ENCODE measurements at regions not wholly inside any gene's neighbourhood (a gene's known extent, or its start where the extent isn't known, plus 50 kb on each side); places are given as distances from the start of the nearest gene placed in this dataset.

DNA sequence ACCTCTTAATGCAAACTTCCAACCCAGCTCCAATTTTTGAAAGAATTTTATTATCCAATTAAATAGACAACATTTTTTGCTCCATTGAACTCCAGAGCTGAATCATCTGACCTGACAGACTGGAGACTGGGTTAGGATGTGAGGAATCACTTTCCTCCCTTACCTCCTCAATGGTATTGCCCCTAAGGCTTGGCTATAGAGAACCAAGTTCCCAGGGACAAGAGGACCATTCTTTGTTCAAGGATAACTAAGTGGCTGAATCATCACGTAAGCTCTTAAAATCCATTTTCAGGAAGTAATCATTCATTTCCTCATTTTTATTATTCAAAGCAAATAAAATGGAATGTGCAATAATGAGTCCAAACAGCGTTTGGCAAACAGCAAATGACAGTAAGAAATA lies 335.1 kb downstream of the GATA3 start:
- DNase-seq = no peak
- intact Hi-C loops (cut with DNase I) = no loop called here
- TF ChIP-seq, protein P1, sequence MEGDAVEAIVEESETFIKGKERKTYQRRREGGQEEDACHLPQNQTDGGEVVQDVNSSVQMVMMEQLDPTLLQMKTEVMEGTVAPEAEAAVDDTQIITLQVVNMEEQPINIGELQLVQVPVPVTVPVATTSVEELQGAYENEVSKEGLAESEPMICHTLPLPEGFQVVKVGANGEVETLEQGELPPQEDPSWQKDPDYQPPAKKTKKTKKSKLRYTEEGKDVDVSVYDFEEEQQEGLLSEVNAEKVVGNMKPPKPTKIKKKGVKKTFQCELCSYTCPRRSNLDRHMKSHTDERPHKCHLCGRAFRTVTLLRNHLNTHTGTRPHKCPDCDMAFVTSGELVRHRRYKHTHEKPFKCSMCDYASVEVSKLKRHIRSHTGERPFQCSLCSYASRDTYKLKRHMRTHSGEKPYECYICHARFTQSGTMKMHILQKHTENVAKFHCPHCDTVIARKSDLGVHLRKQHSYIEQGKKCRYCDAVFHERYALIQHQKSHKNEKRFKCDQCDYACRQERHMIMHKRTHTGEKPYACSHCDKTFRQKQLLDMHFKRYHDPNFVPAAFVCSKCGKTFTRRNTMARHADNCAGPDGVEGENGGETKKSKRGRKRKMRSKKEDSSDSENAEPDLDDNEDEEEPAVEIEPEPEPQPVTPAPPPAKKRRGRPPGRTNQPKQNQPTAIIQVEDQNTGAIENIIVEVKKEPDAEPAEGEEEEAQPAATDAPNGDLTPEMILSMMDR (IDR thresholded peaks at IDR 0.05) = no peak
- TF ChIP-seq POLR2A (IDR thresholded peaks at IDR 0.05) (no peak), EP300 (IDR thresholded peaks at IDR 0.05) (no peak), POLR2AphosphoS5 (IDR thresholded peaks at IDR 0.05) (no peak)
- Histone ChIP-seq H3K4me1 (no peaks in the 10 kb centered on the region), H3K9me3 (peaks cover 0 to 2% (median 0%) of the 10 kb centered on the region in 4 donors), H3K27me3 (peaks cover 0 to 5% (median 0%) of the 10 kb centered on the region in 3 donors), H3K36me3 (no peaks in the 10 kb centered on the region), H3K4me3 (no peak overlapping the region), H3K27ac (no peak overlapping the region)
- WGBS, 2 donors = 35 to 53% methylated on average over 2 of the region's 2 CpGs

DNA sequence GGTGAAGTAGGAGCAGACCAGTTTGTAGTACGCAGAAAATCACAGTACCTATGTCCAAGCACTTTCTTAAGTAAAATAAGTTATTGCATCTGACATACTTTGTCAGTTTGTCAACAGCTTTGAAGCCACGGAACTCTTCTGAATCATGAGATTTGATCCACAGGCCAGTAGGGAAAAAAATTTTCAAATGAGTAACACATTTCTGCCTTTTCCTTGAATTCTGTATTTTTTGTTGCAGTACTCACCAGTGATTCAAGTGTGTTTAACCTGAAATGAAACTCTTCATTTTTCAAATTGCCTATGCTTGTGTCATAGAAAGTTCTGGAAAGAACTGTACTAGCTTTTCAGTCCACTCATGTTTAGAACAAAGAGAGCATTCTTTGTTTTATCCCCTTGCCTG lies 337.7 kb downstream of the GATA3 start:
- intact Hi-C loops (cut with DNase I) = no loop called here
- TF ChIP-seq, protein P1 (IDR thresholded peaks at IDR 0.05) = no peak
- TF ChIP-seq POLR2A (IDR thresholded peaks at IDR 0.05) (no peak), EP300 (IDR thresholded peaks at IDR 0.05) (no peak), POLR2AphosphoS5 (IDR thresholded peaks at IDR 0.05) (no peak)
- Histone ChIP-seq H3K27ac (no peak overlapping the region), H3K36me3 (no peaks in the 10 kb centered on the region), H3K9me3 (peaks cover 0 to 2% (median 0%) of the 10 kb centered on the region in 4 donors), H3K27me3 (peaks cover 0 to 5% (median 0%) of the 10 kb centered on the region in 3 donors), H3K4me3 (no peak overlapping the region), H3K4me1 (no peaks in the 10 kb centered on the region)
- 77 to 91% methylated on average over 2 of the region's 2 CpGs for WGBS, 2 donors
- DNase-seq = no peak

DNA sequence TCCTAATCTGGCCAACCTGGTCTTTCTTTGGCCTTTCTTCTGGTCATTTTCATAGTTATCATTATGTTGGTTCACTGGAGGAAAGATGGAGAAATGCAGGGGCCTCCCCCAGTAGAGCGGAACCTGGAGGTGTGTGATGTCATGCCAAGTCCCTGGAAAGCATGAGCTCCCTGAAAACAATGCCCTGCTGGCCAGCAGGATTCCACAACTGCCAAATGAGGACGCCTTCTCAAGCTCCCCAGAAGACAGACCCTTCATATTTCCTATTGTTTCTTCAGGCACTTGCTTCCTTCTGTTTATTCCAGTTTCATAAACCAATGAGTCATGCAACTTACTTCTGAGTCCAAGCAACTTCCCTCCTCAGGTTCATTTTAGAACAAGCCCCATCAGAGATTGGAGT lies 339.0 kb downstream of the GATA3 start:
- DNase-seq = no peak
- no peak for TF ChIP-seq POLR2A (IDR thresholded peaks at IDR 0.05)
- Histone ChIP-seq H3K27ac (no peak overlapping the region), H3K36me3 (no peaks in the 10 kb centered on the region), H3K9me3 (peaks cover 0 to 2% (median 0%) of the 10 kb centered on the region in 4 donors), H3K4me1 (no peaks in the 10 kb centered on the region), H3K4me3 (no peak overlapping the region), H3K27me3 (peaks cover 0 to 5% (median 0%) of the 10 kb centered on the region in 3 donors)
- 73 to 78% methylated on average over 2 of the region's 2 CpGs for WGBS, 2 donors
- intact Hi-C loops (cut with DNase I) = no loop called here

DNA sequence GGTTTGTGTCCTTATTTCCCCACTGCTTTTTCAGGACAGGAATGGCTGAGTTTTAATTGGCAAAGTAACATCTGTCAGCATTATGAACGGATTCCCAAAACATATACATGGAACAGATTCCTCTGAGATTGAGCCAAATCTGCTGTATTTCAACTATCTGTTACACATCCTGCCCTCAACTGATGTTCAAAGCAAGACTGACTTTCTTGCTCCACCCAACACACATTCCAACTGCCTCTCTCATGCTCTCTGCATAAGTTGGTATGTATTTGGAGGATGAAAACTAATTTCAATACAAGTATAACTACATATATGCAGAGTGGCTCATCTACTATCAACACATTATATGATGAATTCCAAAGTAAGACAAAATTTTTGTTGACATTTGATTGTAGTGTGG lies 342.2 kb downstream of the GATA3 start:
- intact Hi-C loops (cut with DNase I) = no loop called here
- no peak for DNase-seq
- Histone ChIP-seq H3K9me3 (no peaks in the 10 kb centered on the region), H3K4me3 (no peak overlapping the region), H3K27me3 (peaks cover 0 to 5% (median 0%) of the 10 kb centered on the region in 3 donors), H3K36me3 (no peaks in the 10 kb centered on the region), H3K4me1 (no peaks in the 10 kb centered on the region), H3K27ac (no peak overlapping the region)
- 50 to 70% methylated on average over 1 of the region's 1 CpG for WGBS, 2 donors
- TF ChIP-seq POLR2A (IDR thresholded peaks at IDR 0.05) (no peak), EP300 (IDR thresholded peaks at IDR 0.05) (no peak), POLR2AphosphoS5 (IDR thresholded peaks at IDR 0.05) (no peak)
- TF ChIP-seq, protein P1 (IDR thresholded peaks at IDR 0.05) = no peak

DNA sequence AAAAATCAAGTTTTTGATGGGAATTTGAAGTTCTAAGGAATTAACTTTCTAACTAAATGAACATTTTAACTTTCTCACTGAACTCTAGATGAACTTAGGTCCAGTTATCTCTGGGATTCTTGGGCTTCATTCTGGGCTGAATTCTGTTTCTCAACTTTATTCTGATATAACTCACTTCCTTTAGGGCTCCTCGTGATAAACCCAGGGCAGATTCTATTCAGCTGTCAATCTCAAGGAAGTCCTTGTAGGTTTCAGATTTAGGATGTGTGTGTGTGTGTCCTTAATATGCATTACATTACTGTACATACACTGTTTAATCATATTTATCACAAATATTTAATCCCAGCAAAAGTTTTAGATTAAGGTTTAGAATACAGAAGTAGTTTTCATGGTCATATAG lies 344.3 kb downstream of the GATA3 start:
- WGBS, 2 donors = 32 to 45% methylated on average over 1 of the region's 1 CpG
- intact Hi-C loops (cut with DNase I) = no loop called here
- no peaks in the 10 kb centered on the region for H3K36me3 ChIP-seq
- no peak for DNase-seq
- TF ChIP-seq POLR2AphosphoS5 (IDR thresholded peaks at IDR 0.05) = no peak
- no peak for TF ChIP-seq POLR2A (IDR thresholded peaks at IDR 0.05)
- no peak for TF ChIP-seq EP300 (IDR thresholded peaks at IDR 0.05)
- TF ChIP-seq, protein P1 (IDR thresholded peaks at IDR 0.05) = no peak
- no peak overlapping the region for H3K4me3 ChIP-seq
- no peaks in the 10 kb centered on the region for H3K9me3 ChIP-seq
- peaks cover 0 to 1% (median 0%) of the 10 kb centered on the region in 3 donors for H3K27me3 ChIP-seq
- H3K27ac ChIP-seq = no peak overlapping the region
- H3K4me1 ChIP-seq = no peaks in the 10 kb centered on the region
